HG03066 (cell line): ENCODE measurements at regions not wholly inside any gene's neighbourhood (a gene's known extent, or its start where the extent isn't known, plus 50 kb on each side); places are given as distances from the start of the nearest gene placed in this dataset.
"Not testable (repeated sequence)": the region's sequence is repeated elsewhere in the genome, so short reads cannot be mapped to it uniquely, and the experiment has no call there.

Source experiments
- ATAC-seq: cut with Tn5 transposase; IDR thresholded peaks from one replicate; pipeline ENCODE4 v1.9.1; 2021; ENCODE audit warnings: low read depth; ENCODE audit not compliant: unreplicated experiment

- no peak for ATAC-seq
Measured at GRCh38 chr7:114364151-114364550, 50.5 kb upstream of the FOXP2 start.

GRCh38 chr7:114363292-114363691, 51.3 kb upstream of the FOXP2 start:
- no peak for ATAC-seq

GRCh38 chr7:114358911-114359310, 55.7 kb upstream of the FOXP2 start:
- ATAC-seq: no peak

- ATAC-seq: no peak
Measured at GRCh38 chr7:114356133-114356532, 58.5 kb upstream of the FOXP2 start.

- ATAC-seq: no peak
Measured at GRCh38 chr7:114354306-114354705, 60.3 kb upstream of the FOXP2 start.

GRCh38 chr7:114345494-114345893, 69.1 kb upstream of the FOXP2 start:
- no peak for ATAC-seq

- ATAC-seq: no peak
Measured at GRCh38 chr7:114343949-114344708, 70.5 kb upstream of the FOXP2 start.

GRCh38 chr7:114342431-114343179, 72.0 kb upstream of the FOXP2 start:
- ATAC-seq: no peak

GRCh38 chr7:114341648-114342047, 73.0 kb upstream of the FOXP2 start:
- ATAC-seq: no peak

GRCh38 chr7:114334989-114335388, 79.6 kb upstream of the FOXP2 start:
- ATAC-seq: no peak

- not testable (repeated sequence) for ATAC-seq
Measured at GRCh38 chr7:114329458-114329857, 85.2 kb upstream of the FOXP2 start.

GRCh38 chr7:114317450-114318098, 97.0 kb upstream of the FOXP2 start:
- ATAC-seq: no peak

- ATAC-seq: no peak
Measured at GRCh38 chr7:114312649-114313048, 102.0 kb upstream of the FOXP2 start.

- no peak for ATAC-seq
Measured at GRCh38 chr7:114310345-114311110, 104.1 kb upstream of the FOXP2 start.

- no peak for ATAC-seq
Measured at GRCh38 chr7:114309729-114310128, 104.9 kb upstream of the FOXP2 start.

- no peak for ATAC-seq
Measured at GRCh38 chr7:114303301-114303700, 111.3 kb upstream of the FOXP2 start.

- ATAC-seq: no peak
Measured at GRCh38 chr7:114302858-114303257, 111.8 kb upstream of the FOXP2 start.

GRCh38 chr7:114298011-114298410, 116.6 kb upstream of the FOXP2 start:
- ATAC-seq: no peak

- ATAC-seq: no peak
Measured at GRCh38 chr7:114297121-114297520, 117.5 kb upstream of the FOXP2 start.

- ATAC-seq: no peak
Measured at GRCh38 chr7:114295522-114295921, 119.1 kb upstream of the FOXP2 start.

GRCh38 chr7:114294036-114294435, 120.6 kb upstream of the FOXP2 start:
- ATAC-seq: no peak
